PC-3 (cell line): ENCODE measurements at regions not wholly inside any gene's neighbourhood (a gene's known extent, or its start where the extent isn't known, plus 50 kb on each side); places are given as distances from the start of the nearest gene placed in this dataset.

Experiments
- EZH2 ChIP-seq: fragments of 300-600 bp; sonication (generic); IDR thresholded peaks from one replicate; pipeline ENCODE4 v1.6.1; 2017; ENCODE audit warnings: antibody characterized with exemption, mild to moderate bottlenecking, low read length; ENCODE audit not compliant: unreplicated experiment
- EZH2phosphoT487 ChIP-seq: fragments of 300-600 bp; sonication (generic); IDR thresholded peaks from 2 replicates; pipeline ENCODE4 v1.6.1; 2018; ENCODE audit warnings: mild to moderate bottlenecking, antibody characterized with exemption, low read length, borderline replicate concordance
- TF ChIP-seq, protein P1 (sequence below): fragments of 300-600 bp; sonication (generic); conservative IDR thresholded peaks from 2 replicates; pipeline ENCODE4 v1.5.1; 2017; ENCODE audit warnings: antibody characterized with exemption, low read depth, mild to moderate bottlenecking, low read length

DNA sequence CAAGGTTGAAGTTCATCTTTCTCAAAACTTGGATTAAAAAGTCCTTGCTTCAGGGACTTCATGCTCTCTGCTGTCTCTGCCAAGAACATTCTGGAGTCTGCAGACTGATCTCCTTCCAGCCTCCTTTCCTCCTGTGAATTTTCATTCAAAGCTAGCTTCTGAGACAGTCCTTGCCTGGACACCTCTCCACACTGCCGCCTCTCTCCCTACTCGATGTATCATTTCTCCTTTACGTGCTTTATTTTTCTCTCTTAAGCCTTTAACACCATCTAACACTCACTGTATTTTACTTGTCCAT lies 238.8 kb downstream of the COL4A1 start:
- TF ChIP-seq, protein P1, sequence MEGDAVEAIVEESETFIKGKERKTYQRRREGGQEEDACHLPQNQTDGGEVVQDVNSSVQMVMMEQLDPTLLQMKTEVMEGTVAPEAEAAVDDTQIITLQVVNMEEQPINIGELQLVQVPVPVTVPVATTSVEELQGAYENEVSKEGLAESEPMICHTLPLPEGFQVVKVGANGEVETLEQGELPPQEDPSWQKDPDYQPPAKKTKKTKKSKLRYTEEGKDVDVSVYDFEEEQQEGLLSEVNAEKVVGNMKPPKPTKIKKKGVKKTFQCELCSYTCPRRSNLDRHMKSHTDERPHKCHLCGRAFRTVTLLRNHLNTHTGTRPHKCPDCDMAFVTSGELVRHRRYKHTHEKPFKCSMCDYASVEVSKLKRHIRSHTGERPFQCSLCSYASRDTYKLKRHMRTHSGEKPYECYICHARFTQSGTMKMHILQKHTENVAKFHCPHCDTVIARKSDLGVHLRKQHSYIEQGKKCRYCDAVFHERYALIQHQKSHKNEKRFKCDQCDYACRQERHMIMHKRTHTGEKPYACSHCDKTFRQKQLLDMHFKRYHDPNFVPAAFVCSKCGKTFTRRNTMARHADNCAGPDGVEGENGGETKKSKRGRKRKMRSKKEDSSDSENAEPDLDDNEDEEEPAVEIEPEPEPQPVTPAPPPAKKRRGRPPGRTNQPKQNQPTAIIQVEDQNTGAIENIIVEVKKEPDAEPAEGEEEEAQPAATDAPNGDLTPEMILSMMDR, result no peak
- no peak for TF ChIP-seq EZH2
- no peak for TF ChIP-seq EZH2phosphoT487
